Kidney epithelial cell (primary cell): ENCODE measurements at regions not wholly inside any gene's neighbourhood (a gene's known extent, or its start where the extent isn't known, plus 50 kb on each side); places are given as distances from the start of the nearest gene placed in this dataset.

Source experiments
- DNase-seq: peaks from one replicate; pipeline ENCODE4 v3.0.0-alpha.2; 2010; ENCODE audit warnings: low read depth
- H3K27me3 ChIP-seq: 2 replicates; pipeline ENCODE4 v1.6.0; 2011; ENCODE audit warnings: low read length; ENCODE audit not compliant: control insufficient read depth, insufficient read depth
- H3K36me3 ChIP-seq: 2 replicates; pipeline ENCODE4 v1.5.1; 2011; ENCODE audit warnings: low read length; ENCODE audit not compliant: control insufficient read depth, insufficient read depth
- H3K4me3 ChIP-seq: 2 replicates; pipeline ENCODE4 v1.5.1; 2011; ENCODE audit warnings: low read depth, mild to moderate bottlenecking, control low read depth, low read length
- TF ChIP-seq, protein P1 (sequence below): IDR thresholded peaks from 2 replicates; pipeline ENCODE4 v1.5.1; 2011; ENCODE audit warnings: mild to moderate bottlenecking, moderate library complexity, low read length, control low read depth, inconsistent platforms; ENCODE audit not compliant: insufficient read depth, poor library complexity, severe bottlenecking

DNA sequence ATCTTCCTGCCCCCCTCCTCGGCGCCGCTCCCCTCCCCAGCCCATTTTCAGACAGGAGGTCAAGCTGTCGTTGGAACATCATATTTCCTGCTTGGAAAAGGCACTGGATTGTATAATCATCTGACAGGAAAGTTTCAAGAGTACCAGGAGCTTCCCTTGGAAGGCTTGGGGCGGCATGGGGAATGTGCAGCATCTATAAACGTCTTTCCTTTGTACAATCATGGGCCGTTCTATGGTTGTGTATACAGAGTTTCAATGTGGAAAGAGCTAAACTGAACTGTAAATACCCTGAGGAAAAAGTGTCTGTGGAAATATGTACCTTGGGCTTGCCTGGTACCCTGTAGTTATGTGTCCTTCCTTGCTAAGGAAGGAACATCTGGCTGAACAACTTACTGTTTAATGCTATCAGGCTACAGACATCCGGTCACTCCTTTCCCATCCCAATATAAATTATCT is 368.1 kb upstream of the ADGRL2 start:
- DNase-seq = no peak
- Histone ChIP-seq H3K4me3 (no peak overlapping the region), H3K27me3 (no peaks in the 10 kb centered on the region), H3K36me3 (no peaks in the 10 kb centered on the region)
- TF ChIP-seq, protein P1, sequence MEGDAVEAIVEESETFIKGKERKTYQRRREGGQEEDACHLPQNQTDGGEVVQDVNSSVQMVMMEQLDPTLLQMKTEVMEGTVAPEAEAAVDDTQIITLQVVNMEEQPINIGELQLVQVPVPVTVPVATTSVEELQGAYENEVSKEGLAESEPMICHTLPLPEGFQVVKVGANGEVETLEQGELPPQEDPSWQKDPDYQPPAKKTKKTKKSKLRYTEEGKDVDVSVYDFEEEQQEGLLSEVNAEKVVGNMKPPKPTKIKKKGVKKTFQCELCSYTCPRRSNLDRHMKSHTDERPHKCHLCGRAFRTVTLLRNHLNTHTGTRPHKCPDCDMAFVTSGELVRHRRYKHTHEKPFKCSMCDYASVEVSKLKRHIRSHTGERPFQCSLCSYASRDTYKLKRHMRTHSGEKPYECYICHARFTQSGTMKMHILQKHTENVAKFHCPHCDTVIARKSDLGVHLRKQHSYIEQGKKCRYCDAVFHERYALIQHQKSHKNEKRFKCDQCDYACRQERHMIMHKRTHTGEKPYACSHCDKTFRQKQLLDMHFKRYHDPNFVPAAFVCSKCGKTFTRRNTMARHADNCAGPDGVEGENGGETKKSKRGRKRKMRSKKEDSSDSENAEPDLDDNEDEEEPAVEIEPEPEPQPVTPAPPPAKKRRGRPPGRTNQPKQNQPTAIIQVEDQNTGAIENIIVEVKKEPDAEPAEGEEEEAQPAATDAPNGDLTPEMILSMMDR = no peak

DNA sequence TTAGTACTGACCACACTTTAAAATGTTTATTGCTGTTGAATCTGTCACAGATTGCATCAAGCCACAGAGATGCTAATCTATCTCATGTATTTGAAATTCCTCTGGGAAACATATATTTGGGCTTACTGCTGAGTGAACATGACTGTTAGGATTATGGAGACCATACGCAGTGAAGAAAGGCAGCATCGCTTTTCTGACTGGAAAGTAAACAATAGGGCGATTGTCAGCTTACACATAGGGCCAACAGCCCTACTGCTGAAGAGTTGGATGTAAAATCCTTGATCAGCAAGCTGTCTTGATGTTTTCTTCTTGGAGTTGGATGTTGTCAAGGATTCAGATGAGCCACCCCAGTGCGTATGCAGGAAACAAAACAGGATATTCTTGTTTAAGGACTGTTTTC is 368.7 kb upstream of the ADGRL2 start:
- no peaks in the 10 kb centered on the region for H3K27me3 ChIP-seq
- no peak overlapping the region for H3K4me3 ChIP-seq
- no peak for DNase-seq
- TF ChIP-seq, protein P1 = no peak
- no peaks in the 10 kb centered on the region for H3K36me3 ChIP-seq

DNA sequence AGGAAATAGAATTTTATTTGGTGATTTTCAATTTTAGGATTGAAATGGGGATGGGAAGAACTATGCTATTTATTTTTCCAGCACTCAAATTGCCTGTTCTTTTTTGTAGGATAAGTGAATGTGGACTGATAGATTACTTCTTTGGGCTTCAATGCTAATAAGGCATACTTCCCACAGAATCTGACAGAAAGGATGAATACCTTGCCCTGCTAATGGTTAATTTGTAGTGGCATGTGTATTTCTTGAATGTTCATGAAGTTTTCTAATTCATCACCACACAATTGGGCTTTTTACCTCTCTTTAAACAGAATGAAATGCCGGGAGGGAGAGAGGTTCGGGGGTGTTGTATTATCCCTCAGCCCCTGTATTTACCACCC is 369.1 kb upstream of the ADGRL2 start:
- H3K27me3 ChIP-seq = no peaks in the 10 kb centered on the region
- TF ChIP-seq, protein P1 = no peak

DNA sequence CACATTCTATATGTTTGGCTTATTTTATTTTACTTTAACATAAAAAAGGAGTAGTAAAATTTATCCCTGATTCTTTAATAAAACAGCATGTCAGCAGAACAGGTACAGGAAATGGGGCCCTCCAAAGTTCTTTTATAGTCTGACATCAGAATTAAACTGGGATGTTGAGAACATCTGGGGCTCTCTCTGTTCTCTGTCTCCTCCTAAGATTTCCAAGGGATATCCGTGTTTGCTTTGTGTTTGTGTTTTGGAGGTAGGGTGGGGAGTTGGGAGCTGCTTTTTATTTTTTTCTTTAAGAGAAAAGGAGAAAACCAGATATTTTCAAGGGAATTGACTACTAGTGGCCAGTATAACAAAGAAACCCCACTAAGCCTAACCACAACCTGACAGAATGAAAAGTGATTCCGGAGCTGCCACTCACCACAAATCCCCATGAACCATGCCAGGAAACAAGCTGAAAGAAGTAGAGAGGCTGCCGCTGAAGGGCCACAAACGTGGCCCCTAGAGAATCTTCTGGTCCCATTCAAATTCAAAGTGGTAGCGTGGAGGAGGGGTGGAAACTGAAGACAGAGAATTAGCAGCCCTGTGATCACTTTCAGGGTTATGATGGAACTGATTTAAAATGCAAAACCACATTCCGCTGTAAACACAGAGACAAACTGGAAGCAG is 369.6 kb upstream of the ADGRL2 start:
- H3K36me3 ChIP-seq = no peaks in the 10 kb centered on the region
- no peaks in the 10 kb centered on the region for H3K27me3 ChIP-seq
- no peak for DNase-seq
- TF ChIP-seq, protein P1 = no peak
- H3K4me3 ChIP-seq = no peak overlapping the region

More for the DNA sequence above, 369.1 kb upstream of the ADGRL2 start:
- Histone ChIP-seq H3K36me3 (no peaks in the 10 kb centered on the region), H3K4me3 (no peak overlapping the region)
- no peak for DNase-seq

DNA sequence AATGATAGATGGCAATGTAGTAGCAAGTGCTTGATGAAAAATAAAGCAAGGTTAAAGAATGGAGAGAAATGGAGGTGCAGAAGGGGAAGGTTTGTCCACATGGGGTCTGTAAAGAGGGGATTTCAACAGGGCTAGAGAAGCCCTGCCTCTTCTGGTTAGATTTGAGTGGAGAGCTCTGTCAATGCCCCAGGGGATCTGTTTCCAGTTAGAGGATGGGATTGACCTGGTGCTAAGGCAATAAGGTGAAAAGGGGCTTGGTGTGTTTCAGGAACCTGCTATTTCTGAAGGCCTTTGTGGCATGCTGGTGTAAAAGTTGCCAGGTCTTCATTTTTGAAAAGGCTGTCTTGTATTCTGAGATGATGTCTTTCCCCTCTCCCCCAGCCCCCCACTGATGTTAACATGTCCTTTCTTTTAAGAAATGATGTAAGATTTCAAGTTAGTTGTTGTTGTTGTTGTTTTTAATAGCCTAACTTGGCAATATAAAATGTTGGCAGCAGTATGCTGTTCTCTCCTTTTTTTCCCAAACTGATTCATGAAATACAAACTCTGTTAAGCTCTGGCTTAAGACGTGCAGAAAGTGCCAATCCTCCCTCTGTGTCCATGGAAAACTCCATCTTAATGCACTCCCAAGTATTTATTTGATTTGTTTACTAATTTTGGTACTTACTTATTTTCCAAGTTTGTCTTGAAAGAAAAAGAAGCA is 370.3 kb upstream of the ADGRL2 start:
- H3K4me3 ChIP-seq = no peak overlapping the region
- no peak for DNase-seq
- TF ChIP-seq, protein P1 = no peak
- H3K27me3 ChIP-seq = no peaks in the 10 kb centered on the region
- H3K36me3 ChIP-seq = no peaks in the 10 kb centered on the region

DNA sequence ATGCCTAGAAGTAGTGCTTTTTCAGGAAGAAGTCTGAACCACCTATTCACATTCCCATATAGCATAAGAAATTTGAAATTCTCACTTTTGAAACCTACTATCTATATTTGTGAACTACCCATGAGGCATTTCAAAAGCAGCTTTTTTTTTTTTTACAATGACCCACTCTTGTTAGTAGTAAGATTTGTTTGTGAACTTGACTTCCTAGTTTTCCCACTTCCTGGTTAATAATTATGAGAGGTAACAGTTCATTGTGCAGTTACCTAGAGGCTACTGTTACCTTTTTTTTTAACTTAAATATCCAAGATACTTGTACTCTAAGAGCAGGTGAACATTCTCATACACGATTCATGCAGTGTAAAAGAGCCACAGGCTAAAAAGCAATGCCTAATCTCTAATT is 371.7 kb upstream of the ADGRL2 start:
- DNase-seq = no peak
- Histone ChIP-seq H3K4me3 (no peak overlapping the region), H3K36me3 (no peaks in the 10 kb centered on the region), H3K27me3 (no peaks in the 10 kb centered on the region)
- TF ChIP-seq, protein P1 = no peak
